ENCODE measurements at regions not wholly inside any gene's neighbourhood (a gene's known extent, or its start where the extent isn't known, plus 50 kb on each side); places are given as distances from the start of the nearest gene placed in this dataset.

- TF ChIP-seq ARID5B (CRISPR knock-in tag; IDR thresholded peaks at IDR 0.05) (no peak), ZFP1 (CRISPR knock-in tag; IDR thresholded peaks at IDR 0.05) (no peak), KMT2A (CRISPR knock-in tag; IDR thresholded peaks at IDR 0.05) (no peak)
These were observed 54.1 kb downstream of the MRPL57 start (continued) for GRCh38 chr13:21230516-21230915.

- ChIA-PET POLR2A (no interaction called here), CTCF (ENCODE audit: low intra/inter-chr PET ratio, low total read pairs) (no interaction called here)
- intact Hi-C loops (cut with micrococcal nuclease; ENCODE audit: unreplicated experiment), result no loop called here
- no peak overlapping the region for H3K4me2 ChIP-seq (ENCODE audit: low read depth, low read length)
- in situ Hi-C loops (cut with HindIII; ENCODE audit: extremely low pct_ligation_motif_present, low pct_unique_long_range_greater_than_20kb), result no loop called here
- no peaks in the 10 kb centered on the region; a peak in 2 of 5 replicates for H3K27me3 ChIP-seq (ENCODE audit: control insufficient read depth in 1 of 2, insufficient read depth in 2 of 2, low read length in 2 of 2)
- H3K4me1 ChIP-seq (ENCODE audit: insufficient read depth, low read length), result peaks cover 25% of the 10 kb centered on the region
- H2AFZ ChIP-seq (ENCODE audit: low read length), result no peak overlapping the region
- H3K4me3 ChIP-seq (replicated peaks in 1 of 3; ENCODE audit: insufficient read depth in 1 of 3, low read depth in 2 of 3, low read length in 3 of 3), result no peak overlapping the region
- no peak for ATAC-seq
- H3K27ac ChIP-seq (ENCODE audit: extremely low read length, insufficient read depth, low read length), result no peak overlapping the region
- H4K20me1 ChIP-seq (ENCODE audit: insufficient read depth, low read length), result no peaks in the 10 kb centered on the region
- FAIRE-seq, result no peak
- 48% methylated on average over 5 of the region's 5 CpGs for WGBS (ENCODE audit: low lambda C conversion rate)
- H3K36me3 ChIP-seq (replicated peaks in 1 of 2; ENCODE audit: control insufficient read depth in 1 of 2, insufficient read depth in 2 of 2, low read length in 2 of 2), result no peaks in the 10 kb centered on the region
- no peak for DNase-seq (ENCODE audit: low spot score)
- BruUV-seq (replicated peaks), result no TSS peak
- no peaks in the 10 kb centered on the region for H3K79me2 ChIP-seq (ENCODE audit: insufficient read depth, low read length)
- H3K9me3 ChIP-seq (ENCODE audit: low read length), result no peaks in the 10 kb centered on the region
- no peak overlapping the region for H3K9ac ChIP-seq (ENCODE audit: insufficient read depth, low read depth, low read length)
- no peak for TF ChIP-seq CENPBD1 (CRISPR knock-in tag; IDR thresholded peaks at IDR 0.05; ENCODE audit: borderline replicate concordance, low read depth)
- TF ChIP-seq ARNT2 (CRISPR knock-in tag; IDR thresholded peaks at IDR 0.05; ENCODE audit: low read depth), result no peak
- TF ChIP-seq HNRNPK (IDR thresholded peaks at IDR 0.05; ENCODE audit: low read depth, low read length, poor library complexity, severe bottlenecking), result no peak
- no peak for TF ChIP-seq PBX3 (CRISPR knock-in tag; IDR thresholded peaks at IDR 0.05; ENCODE audit: borderline replicate concordance)
- TF ChIP-seq ZNF687 (CRISPR knock-in tag; IDR thresholded peaks at IDR 0.05), result no peak
- no peak for TF ChIP-seq ZNF776 (CRISPR knock-in tag; IDR thresholded peaks at IDR 0.05)
- TF ChIP-seq MEIS2 (CRISPR knock-in tag; IDR thresholded peaks at IDR 0.05), result no peak
These were observed 55.0 kb downstream of the MRPL57 start for GRCh38 chr13:21231426-21231940.
